ENCODE measurements at regions not wholly inside any gene's neighbourhood (a gene's known extent, or its start where the extent isn't known, plus 50 kb on each side); places are given as distances from the start of the nearest gene placed in this dataset.
"Not testable (repeated sequence)": the region's sequence is repeated elsewhere in the genome, so short reads cannot be mapped to it uniquely, and the experiment has no call there.

GRCh38 chr1:102181341-102181740 is 184.6 kb upstream of the OLFM3 start:
- Histone ChIP-seq H3K9me3 (ENCODE audit: control insufficient read depth in 1 of 2, low read length in 2 of 2) (no peaks in the 10 kb centered on the region), H3K27me3 (ENCODE audit: control insufficient read depth in 1 of 2, insufficient read depth in 2 of 2, low read length in 2 of 2) (no peaks in the 10 kb centered on the region), H3K9ac (ENCODE audit: low read depth in 1 of 2, low read length in 2 of 2) (no peak overlapping the region), H3K27ac (ENCODE audit: low read depth, low read length) (no peak overlapping the region), H3K4me3 (ENCODE audit: low read depth in 1 of 2, low read length in 2 of 2) (no peak overlapping the region), H3K4me1 (ENCODE audit: control insufficient read depth in 1 of 2, insufficient read depth in 2 of 2, low read length in 2 of 2) (no peaks in the 10 kb centered on the region), H3K36me3 (ENCODE audit: control insufficient read depth in 1 of 2, insufficient read depth in 2 of 2, low read length in 2 of 2) (no peaks in the 10 kb centered on the region)

DNA sequence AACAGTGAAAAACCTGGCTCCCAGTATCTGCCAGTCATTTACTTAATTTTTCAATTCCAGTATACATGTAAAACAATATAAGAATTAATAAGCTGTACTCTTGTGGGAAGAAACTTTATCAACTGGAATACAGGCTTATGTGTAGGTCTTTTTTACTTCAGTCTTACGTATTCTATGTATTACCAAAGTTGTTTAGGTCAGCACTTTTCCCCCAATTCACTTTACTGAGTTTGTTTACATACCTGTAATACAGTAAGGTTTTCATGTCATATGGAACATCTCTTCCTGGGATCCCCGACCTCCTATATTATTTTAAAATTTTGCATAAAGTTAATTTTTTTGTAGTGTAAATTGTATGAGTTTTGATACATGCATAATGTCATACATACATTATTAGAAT is 181.8 kb upstream of the OLFM3 start:
- Histone ChIP-seq H3K9ac (ENCODE audit: low read depth in 1 of 2, low read length in 2 of 2) (no peak overlapping the region), H3K27me3 (ENCODE audit: control insufficient read depth in 1 of 2, insufficient read depth in 2 of 2, low read length in 2 of 2) (no peaks in the 10 kb centered on the region), H3K36me3 (ENCODE audit: control insufficient read depth in 1 of 2, insufficient read depth in 2 of 2, low read length in 2 of 2) (no peaks in the 10 kb centered on the region), H3K4me3 (ENCODE audit: low read depth in 1 of 2, low read length in 2 of 2) (no peak overlapping the region), H3K9me3 (ENCODE audit: control insufficient read depth in 1 of 2, low read length in 2 of 2) (no peaks in the 10 kb centered on the region), H3K4me1 (ENCODE audit: control insufficient read depth in 1 of 2, insufficient read depth in 2 of 2, low read length in 2 of 2) (no peaks in the 10 kb centered on the region), H3K27ac (ENCODE audit: low read depth, low read length) (no peak overlapping the region)

- no peaks in the 10 kb centered on the region for H3K36me3 ChIP-seq (ENCODE audit: control insufficient read depth in 1 of 2, insufficient read depth in 2 of 2, low read length in 2 of 2)
- no peaks in the 10 kb centered on the region for H3K27me3 ChIP-seq (ENCODE audit: control insufficient read depth in 1 of 2, insufficient read depth in 2 of 2, low read length in 2 of 2)
- H3K9me3 ChIP-seq (ENCODE audit: control insufficient read depth in 1 of 2, low read length in 2 of 2), result no peaks in the 10 kb centered on the region
- no peak overlapping the region for H3K4me3 ChIP-seq (ENCODE audit: low read depth in 1 of 2, low read length in 2 of 2)
- H3K9ac ChIP-seq (ENCODE audit: low read depth in 1 of 2, low read length in 2 of 2), result no peak overlapping the region
- H3K27ac ChIP-seq (ENCODE audit: low read depth, low read length), result no peak overlapping the region
- H3K4me1 ChIP-seq (ENCODE audit: control insufficient read depth in 1 of 2, insufficient read depth in 2 of 2, low read length in 2 of 2), result no peaks in the 10 kb centered on the region
These were observed 177.6 kb upstream of the OLFM3 start for GRCh38 chr1:102174259-102174863.

DNA sequence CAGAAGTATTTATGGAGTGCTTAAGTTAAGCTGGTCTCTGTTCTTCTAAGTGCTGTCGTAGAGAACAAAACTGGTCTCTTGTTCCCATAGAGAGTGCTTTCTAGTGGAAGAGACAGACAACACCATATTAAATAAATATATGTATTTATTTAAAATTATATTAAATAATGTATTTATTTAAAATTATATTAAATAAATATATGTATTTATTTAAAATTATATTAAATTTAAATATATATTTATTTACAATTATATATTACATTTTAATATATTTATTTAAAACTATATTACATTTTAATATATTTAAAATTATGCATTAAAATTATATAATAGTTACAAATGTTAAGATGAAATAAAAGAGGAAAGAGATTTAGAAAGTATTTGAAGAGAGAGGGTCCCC is 175.5 kb upstream of the OLFM3 start:
- H3K4me3 ChIP-seq (ENCODE audit: low read depth in 1 of 2, low read length in 2 of 2), result no peak overlapping the region
- H3K27ac ChIP-seq (ENCODE audit: low read depth, low read length), result no peak overlapping the region
- H3K9ac ChIP-seq (ENCODE audit: low read depth in 1 of 2, low read length in 2 of 2), result no peak overlapping the region
- H3K4me1 ChIP-seq (ENCODE audit: control insufficient read depth in 1 of 2, insufficient read depth in 2 of 2, low read length in 2 of 2), result no peaks in the 10 kb centered on the region
- no peaks in the 10 kb centered on the region for H3K27me3 ChIP-seq (ENCODE audit: control insufficient read depth in 1 of 2, insufficient read depth in 2 of 2, low read length in 2 of 2)
- H3K36me3 ChIP-seq (ENCODE audit: control insufficient read depth in 1 of 2, insufficient read depth in 2 of 2, low read length in 2 of 2), result no peaks in the 10 kb centered on the region
- no peaks in the 10 kb centered on the region for H3K9me3 ChIP-seq (ENCODE audit: control insufficient read depth in 1 of 2, low read length in 2 of 2)

- no peak overlapping the region for H3K27ac ChIP-seq (ENCODE audit: low read depth, low read length)
- H3K4me3 ChIP-seq (ENCODE audit: low read depth in 1 of 2, low read length in 2 of 2), result no peak overlapping the region
- no peaks in the 10 kb centered on the region for H3K27me3 ChIP-seq (ENCODE audit: control insufficient read depth in 1 of 2, insufficient read depth in 2 of 2, low read length in 2 of 2)
- H3K4me1 ChIP-seq (ENCODE audit: control insufficient read depth in 1 of 2, insufficient read depth in 2 of 2, low read length in 2 of 2), result no peaks in the 10 kb centered on the region
- H3K36me3 ChIP-seq (ENCODE audit: control insufficient read depth in 1 of 2, insufficient read depth in 2 of 2, low read length in 2 of 2), result no peaks in the 10 kb centered on the region
- H3K9me3 ChIP-seq (ENCODE audit: control insufficient read depth in 1 of 2, low read length in 2 of 2), result no peaks in the 10 kb centered on the region
- no peak overlapping the region for H3K9ac ChIP-seq (ENCODE audit: low read depth in 1 of 2, low read length in 2 of 2)
These were observed 167.1 kb upstream of the OLFM3 start for GRCh38 chr1:102163799-102164198.

- no peak overlapping the region for H3K27ac ChIP-seq (ENCODE audit: low read depth, low read length)
These were observed 154.5 kb upstream of the OLFM3 start for GRCh38 chr1:102151242-102151641.

GRCh38 chr1:102120910-102121309 is 124.2 kb upstream of the OLFM3 start:
- Histone ChIP-seq H3K27ac (ENCODE audit: low read depth, low read length) (no peak overlapping the region), H3K9me3 (ENCODE audit: control insufficient read depth in 1 of 2, low read length in 2 of 2) (no peaks in the 10 kb centered on the region), H3K4me3 (ENCODE audit: low read depth in 1 of 2, low read length in 2 of 2) (no peak overlapping the region), H3K4me1 (ENCODE audit: control insufficient read depth in 1 of 2, insufficient read depth in 2 of 2, low read length in 2 of 2) (no peaks in the 10 kb centered on the region), H3K9ac (ENCODE audit: low read depth in 1 of 2, low read length in 2 of 2) (no peak overlapping the region), H3K36me3 (ENCODE audit: control insufficient read depth in 1 of 2, insufficient read depth in 2 of 2, low read length in 2 of 2) (no peaks in the 10 kb centered on the region), H3K27me3 (ENCODE audit: control insufficient read depth in 1 of 2, insufficient read depth in 2 of 2, low read length in 2 of 2) (no peaks in the 10 kb centered on the region)

More at GRCh38 chr1:102151242-102151641, 154.5 kb upstream of the OLFM3 start:
- Histone ChIP-seq H3K4me3 (ENCODE audit: low read depth in 1 of 2, low read length in 2 of 2) (no peak overlapping the region), H3K4me1 (ENCODE audit: control insufficient read depth in 1 of 2, insufficient read depth in 2 of 2, low read length in 2 of 2) (no peaks in the 10 kb centered on the region), H3K36me3 (ENCODE audit: control insufficient read depth in 1 of 2, insufficient read depth in 2 of 2, low read length in 2 of 2) (no peaks in the 10 kb centered on the region), H3K27me3 (ENCODE audit: control insufficient read depth in 1 of 2, insufficient read depth in 2 of 2, low read length in 2 of 2) (no peaks in the 10 kb centered on the region), H3K9me3 (ENCODE audit: control insufficient read depth in 1 of 2, low read length in 2 of 2) (no peaks in the 10 kb centered on the region), H3K9ac (ENCODE audit: low read depth in 1 of 2, low read length in 2 of 2) (no peak overlapping the region)

DNA sequence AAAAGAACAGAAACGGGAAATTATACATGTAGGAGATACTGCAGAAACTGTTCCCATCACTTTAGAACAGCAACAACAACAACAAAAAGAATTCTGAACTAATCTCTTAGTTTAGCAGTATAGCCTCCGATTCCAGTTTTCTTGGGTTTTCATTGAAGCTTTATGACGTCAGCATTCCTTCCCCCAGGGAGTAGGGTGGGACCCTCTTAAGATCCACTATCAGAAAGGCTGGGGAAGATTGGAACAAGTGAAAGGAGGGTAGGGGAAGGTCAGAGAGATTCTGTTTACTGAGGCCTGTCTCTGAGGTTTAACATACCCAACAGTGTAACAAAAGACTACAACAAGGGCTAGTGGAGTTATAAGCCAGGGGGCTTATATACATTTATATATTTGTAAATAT is 121.4 kb upstream of the OLFM3 start:
- H3K27me3 ChIP-seq (ENCODE audit: control insufficient read depth in 1 of 2, insufficient read depth in 2 of 2, low read length in 2 of 2), result no peaks in the 10 kb centered on the region
- no peak overlapping the region for H3K4me3 ChIP-seq (ENCODE audit: low read depth in 1 of 2, low read length in 2 of 2)
- H3K9me3 ChIP-seq (ENCODE audit: control insufficient read depth in 1 of 2, low read length in 2 of 2), result no peaks in the 10 kb centered on the region
- H3K36me3 ChIP-seq (ENCODE audit: control insufficient read depth in 1 of 2, insufficient read depth in 2 of 2, low read length in 2 of 2), result no peaks in the 10 kb centered on the region
- H3K27ac ChIP-seq (ENCODE audit: low read depth, low read length), result no peak overlapping the region
- no peak overlapping the region for H3K9ac ChIP-seq (ENCODE audit: low read depth in 1 of 2, low read length in 2 of 2)
- no peaks in the 10 kb centered on the region for H3K4me1 ChIP-seq (ENCODE audit: control insufficient read depth in 1 of 2, insufficient read depth in 2 of 2, low read length in 2 of 2)

- H3K4me3 ChIP-seq (ENCODE audit: low read depth in 1 of 2, low read length in 2 of 2), result no peak overlapping the region
- H3K27me3 ChIP-seq (ENCODE audit: control insufficient read depth in 1 of 2, insufficient read depth in 2 of 2, low read length in 2 of 2), result no peaks in the 10 kb centered on the region
- H3K36me3 ChIP-seq (ENCODE audit: control insufficient read depth in 1 of 2, insufficient read depth in 2 of 2, low read length in 2 of 2), result no peaks in the 10 kb centered on the region
- peaks cover 8% of the 10 kb centered on the region in 2 donors for H3K4me1 ChIP-seq (ENCODE audit: control insufficient read depth in 1 of 2, insufficient read depth in 2 of 2, low read length in 2 of 2)
- no peaks in the 10 kb centered on the region for H3K9me3 ChIP-seq (ENCODE audit: control insufficient read depth in 1 of 2, low read length in 2 of 2)
- no peak overlapping the region for H3K27ac ChIP-seq (ENCODE audit: low read depth, low read length)
- no peak overlapping the region for H3K9ac ChIP-seq (ENCODE audit: low read depth in 1 of 2, low read length in 2 of 2)
These were observed 113.9 kb upstream of the OLFM3 start for GRCh38 chr1:102110586-102110985.

DNA sequence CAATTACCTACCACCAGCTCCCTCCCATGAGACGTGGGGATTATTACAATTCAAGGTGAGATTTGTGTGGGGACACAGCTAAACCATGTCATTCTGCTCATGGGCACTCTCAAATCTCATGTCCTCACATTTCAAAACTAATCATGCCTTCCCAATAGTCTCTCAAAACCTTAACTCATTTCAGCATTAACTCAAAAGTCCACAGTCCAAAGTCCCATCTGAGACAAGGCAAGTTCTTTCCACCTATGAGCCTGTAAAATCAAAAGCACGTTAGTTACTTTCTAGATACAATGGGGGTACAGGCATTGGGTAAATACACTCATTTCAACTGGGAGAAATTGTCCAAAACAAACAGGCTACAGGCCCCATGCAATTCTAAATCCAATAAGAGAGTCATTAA is 112.8 kb upstream of the OLFM3 start:
- not testable (repeated sequence) for H3K27ac ChIP-seq (ENCODE audit: low read depth, low read length); H3K36me3 ChIP-seq (ENCODE audit: control insufficient read depth in 1 of 2, insufficient read depth in 2 of 2, low read length in 2 of 2); H3K4me1 ChIP-seq (ENCODE audit: control insufficient read depth in 1 of 2, insufficient read depth in 2 of 2, low read length in 2 of 2); H3K9ac ChIP-seq (ENCODE audit: low read depth in 1 of 2, low read length in 2 of 2); H3K9me3 ChIP-seq (ENCODE audit: control insufficient read depth in 1 of 2, low read length in 2 of 2); H3K27me3 ChIP-seq (ENCODE audit: control insufficient read depth in 1 of 2, insufficient read depth in 2 of 2, low read length in 2 of 2)
- H3K4me3 ChIP-seq (ENCODE audit: low read depth in 1 of 2, low read length in 2 of 2), result peak overlapping the region in 1 of 2 donors; percentile 13

GRCh38 chr1:102107441-102107840 is 110.7 kb upstream of the OLFM3 start:
- H3K27me3 ChIP-seq (ENCODE audit: control insufficient read depth in 1 of 2, insufficient read depth in 2 of 2, low read length in 2 of 2), result no peaks in the 10 kb centered on the region
- H3K4me3 ChIP-seq (ENCODE audit: low read depth in 1 of 2, low read length in 2 of 2), result no peak overlapping the region
- H3K4me1 ChIP-seq (ENCODE audit: control insufficient read depth in 1 of 2, insufficient read depth in 2 of 2, low read length in 2 of 2), result peaks cover 8% of the 10 kb centered on the region in 2 donors
- H3K9me3 ChIP-seq (ENCODE audit: control insufficient read depth in 1 of 2, low read length in 2 of 2), result no peaks in the 10 kb centered on the region
- H3K36me3 ChIP-seq (ENCODE audit: control insufficient read depth in 1 of 2, insufficient read depth in 2 of 2, low read length in 2 of 2), result no peaks in the 10 kb centered on the region
- H3K9ac ChIP-seq (ENCODE audit: low read depth in 1 of 2, low read length in 2 of 2), result no peak overlapping the region
- no peak overlapping the region for H3K27ac ChIP-seq (ENCODE audit: low read depth, low read length)
